ENCODE measurements at regions not wholly inside any gene's neighbourhood (a gene's known extent, or its start where the extent isn't known, plus 50 kb on each side); places are given as distances from the start of the nearest gene placed in this dataset.

GRCh38 chr2:62589691-62590356, 83.8 kb upstream of the TMEM17 start:
- ChIA-PET CTCF (no interaction called here), POLR2A (ENCODE audit: unreplicated experiment) (interaction anchor here (0.5 kb wide), 1 partner anchor 23 kb away, joined by 9 read pairs; no protein-coding TSS in a partner anchor)
- H3K14ac ChIP-seq (replicated peaks; ENCODE audit: low read depth, low read length) = peak overlapping the region; percentile 4; the same call in 1 of the 2 replicates
- no TSS peak for BruUV-seq (replicated peaks)
- no peak overlapping the region for H3K9ac ChIP-seq (ENCODE audit: low read depth, low read length)
- no peaks in the 10 kb centered on the region for H3K27me3 ChIP-seq (ENCODE audit: control insufficient read depth, insufficient read depth, low read length)
- H2BK120ac ChIP-seq (ENCODE audit: low read depth, low read length) = peak overlapping the region; percentile 58
- H2BK15ac ChIP-seq (ENCODE audit: low read depth, low read length) = peak overlapping the region; percentile 39; the same call in 1 of the 3 replicates
- no peak overlapping the region; the same call in 1 of the 2 replicates for H3K23ac ChIP-seq (ENCODE audit: low read depth, low read length)
- H3K36me3 ChIP-seq (ENCODE audit: control insufficient read depth, insufficient read depth, low read length) = no peaks in the 10 kb centered on the region
- peak overlapping the region; percentile 30 for H4K5ac ChIP-seq (ENCODE audit: low read depth, low read length)
- peak overlapping the region; percentile 28; the same call in 1 of the 2 replicates for H3K4ac ChIP-seq (ENCODE audit: low read depth, low read length)
- H3K4me2 ChIP-seq (ENCODE audit: low read depth, low read length) = no peak overlapping the region
- H3K4me3 ChIP-seq (ENCODE audit: insufficient read depth, low read depth, low read length) = no peak overlapping the region
- no peaks in the 10 kb centered on the region for H4K20me1 ChIP-seq (ENCODE audit: insufficient read depth, low read length)
- H3K9me1 ChIP-seq (ENCODE audit: insufficient read depth, low read length) = peaks cover 5% of the 10 kb centered on the region
- H4K91ac ChIP-seq (ENCODE audit: insufficient read depth, low read depth, low read length) = peak overlapping the region; percentile 34; the same call in 1 of the 2 replicates
- in situ Hi-C loops (cut with MboI; ENCODE audit: low sequenced_read_pairs) = no loop called here
- peak overlapping the region; percentile 54 for H3K18ac ChIP-seq (ENCODE audit: low read depth, low read length)
- peak overlapping the region; percentile 15; the same call in 1 of the 2 replicates for H2AK5ac ChIP-seq (ENCODE audit: low read depth, low read length)
- ATAC-seq (ENCODE audit: low read depth) (peak; percentile 28; the same call in 1 of the 2 replicates), DNase-seq (no peak)
- no peak overlapping the region for H3K56ac ChIP-seq (ENCODE audit: extremely low read depth, insufficient read depth, low read length)
- dilution Hi-C loops (cut with HindIII; ENCODE audit: low sequenced_read_pairs, unreplicated experiment) = no loop called here
- H2AK9ac ChIP-seq (replicated peaks; ENCODE audit: low read depth, low read length, poor library complexity) = no peak overlapping the region
- no peak overlapping the region for H3K27ac ChIP-seq (ENCODE audit: insufficient read depth, low read length)
- H2BK5ac ChIP-seq (ENCODE audit: low read depth, low read length, poor library complexity, severe bottlenecking) = no peak overlapping the region
- H2AFZ ChIP-seq (replicated peaks; ENCODE audit: low read length, poor library complexity) = no peak overlapping the region
- peak overlapping the region in 1 of 2 experiments; percentile 51; a peak in 1 of 4 replicates for H4K8ac ChIP-seq (ENCODE audit: low read depth in 2 of 2, low read length in 2 of 2)
- peak overlapping the region; percentile 48; the same call in 1 of the 2 replicates for H2BK20ac ChIP-seq (ENCODE audit: low read depth, low read length)
- intact Hi-C loops (cut with micrococcal nuclease) = no loop called here
- no CpG with 5 or more reads among the region's 4 CpGs for WGBS, 2 experiments (ENCODE audit: extremely low coverage in 2 of 2, insufficient read length in 1 of 2)
- no peaks in the 10 kb centered on the region for H3K79me1 ChIP-seq (ENCODE audit: low read depth in 1 of 2, low read length in 2 of 2)
- 0 out of 2 replicates have a peak, but pooled peaks cover 1% of the 10 kb centered on the region for H3K9me3 ChIP-seq (ENCODE audit: control insufficient read depth, insufficient read depth, low read length)
- H3K4me1 ChIP-seq (ENCODE audit: control insufficient read depth, insufficient read depth, low read length) = peaks cover 10% of the 10 kb centered on the region
- TF ChIP-seq POLR2A (IDR thresholded peaks at IDR 0.05; ENCODE audit: low read depth, low read length) (no peak), USF2 (IDR thresholded peaks at IDR 0.05; ENCODE audit: low read depth, low read length) (no peak), RFX5 (IDR thresholded peaks at IDR 0.05; ENCODE audit: low read depth, low read length) (no peak), NFE2L2 (IDR thresholded peaks at IDR 0.05; ENCODE audit: low read depth, low read length) (no peak), RAD21 (IDR thresholded peaks at IDR 0.05; ENCODE audit: low read length) (no peak)
- TF ChIP-seq, protein P1, sequence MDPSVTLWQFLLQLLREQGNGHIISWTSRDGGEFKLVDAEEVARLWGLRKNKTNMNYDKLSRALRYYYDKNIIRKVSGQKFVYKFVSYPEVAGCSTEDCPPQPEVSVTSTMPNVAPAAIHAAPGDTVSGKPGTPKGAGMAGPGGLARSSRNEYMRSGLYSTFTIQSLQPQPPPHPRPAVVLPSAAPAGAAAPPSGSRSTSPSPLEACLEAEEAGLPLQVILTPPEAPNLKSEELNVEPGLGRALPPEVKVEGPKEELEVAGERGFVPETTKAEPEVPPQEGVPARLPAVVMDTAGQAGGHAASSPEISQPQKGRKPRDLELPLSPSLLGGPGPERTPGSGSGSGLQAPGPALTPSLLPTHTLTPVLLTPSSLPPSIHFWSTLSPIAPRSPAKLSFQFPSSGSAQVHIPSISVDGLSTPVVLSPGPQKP (IDR thresholded peaks at IDR 0.05; ENCODE audit: borderline replicate concordance, low read depth, low read length) = no peak

Measured in IMR-90 (cell line).